Pancreas (tissue), 10 donors: ENCODE measurements at regions not wholly inside any gene's neighbourhood (a gene's known extent, or its start where the extent isn't known, plus 50 kb on each side); places are given as distances from the start of the nearest gene placed in this dataset.

ENCODE experiments used
- ATAC-seq, 4 donors: fragments of 200-7000 bp; cut with Tn5 transposase; one replicate each; pipeline versions ENCODE4 v1.8.0 to v1.9.1; 2020; ENCODE audit warnings: mild to moderate bottlenecking in 4 of 4, moderate library complexity in 4 of 4
- DNase-seq, 6 donors: peaks; one replicate each; pipeline ENCODE4 v3.0.0-alpha.2; 2020
- FAIRE-seq: peaks from 2 replicates; lab custom pipeline; 2012; peaks lifted over from hg19 to GRCh38; lab: Jason Lieb, UNC
- H3K27ac ChIP-seq, 4 donors: fragments of 200-600 bp; sonication (generic); 1 replicate in 3 of 4; 2 replicates in 1 of 4; pipeline versions ENCODE4 v1.5.0 to v1.8.0; 2020
- H3K27me3 ChIP-seq, 4 donors: fragments of 200-600 bp; one replicate each; pipeline ENCODE4 v1.8.0; 2021
- H3K36me3 ChIP-seq, 3 donors: fragments of 200-600 bp; sonication (generic) in 1 of 3; one replicate each; pipeline versions ENCODE4 v1.5.0 to v1.8.0; 2020 to 2021
- H3K4me1 ChIP-seq, 3 donors: fragments of 200-600 bp; one replicate each; pipeline ENCODE4 v1.8.0; 2021
- H3K4me3 ChIP-seq, 4 donors: fragments of 200-600 bp; sonication (generic) in 2 of 4; one replicate each; pipeline versions ENCODE4 v1.5.0 to v1.8.0; 2020 to 2021
- H3K9me3 ChIP-seq, 4 donors: fragments of 200-600 bp; one replicate each; pipeline ENCODE4 v1.8.0; 2021
- WGBS, 2 donors: extraction: QIAGEN DNeasy Blood & Tissue Kit; methylation state at CpG; one replicate each; pipeline ENCODE4 v1.1.7; 2013; 5-methylcytosine and 5-hydroxymethylcytosine counted together
- intact Hi-C, 3 donors: fragments of 100-400 bp; cut with DNase I; formaldehyde crosslinking; loops; one replicate each; pipeline versions ENCODE4 v1.11.1 to v1.14.2; 2022
- TF ChIP-seq, protein P1 (sequence below), 4 donors: fragments of 200-600 bp; sonication (generic) in 3 of 4; IDR thresholded peaks; one replicate each; pipeline versions ENCODE4 v1.5.0 to v1.8.0; 2021; ENCODE audit warnings: antibody characterized with exemption in 4 of 4
- donor health status: healthy with polysubstance abuse.
- donor health status: DM: no; HTN: no; CAD: no; lungs with moderate emphysema.
- donor health status: DM: no; HTN: no; CAD: no.
- donor health status: control.
- donor health status: control.
- donor health status: Bipolar disorder and iron deficiency.
- donor health status: DM: yes; HTN: yes; CAD: no.
- donor health status: DM: no; HTN: no; CAD: no.
- donor health status: DM: no; HTN: no; CAD: no.
- donor health status: DM: yes; HTN: yes; CAD: no.

DNA sequence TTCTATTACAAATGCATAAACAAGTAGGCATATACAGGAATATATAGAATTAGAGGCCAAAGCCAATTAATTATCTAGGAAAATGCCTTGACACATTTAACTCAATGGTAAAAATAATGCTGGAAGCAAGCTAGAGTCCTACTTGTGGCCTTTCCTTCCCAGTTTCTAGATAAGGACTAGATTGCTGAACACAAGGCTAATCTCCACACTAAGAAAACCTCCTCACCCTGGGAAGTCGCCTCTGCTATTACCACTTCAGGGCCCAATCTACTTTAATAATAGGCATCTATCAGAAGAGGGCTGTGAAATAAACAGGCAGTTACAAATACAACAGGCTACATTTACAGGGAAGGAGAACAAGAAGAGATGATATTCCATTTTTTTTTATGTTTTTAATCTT lies 80.5 kb upstream of the PRICKLE2 start:
- ATAC-seq (no peak), FAIRE-seq (no peak), DNase-seq (no peak)
- TF ChIP-seq, protein P1, sequence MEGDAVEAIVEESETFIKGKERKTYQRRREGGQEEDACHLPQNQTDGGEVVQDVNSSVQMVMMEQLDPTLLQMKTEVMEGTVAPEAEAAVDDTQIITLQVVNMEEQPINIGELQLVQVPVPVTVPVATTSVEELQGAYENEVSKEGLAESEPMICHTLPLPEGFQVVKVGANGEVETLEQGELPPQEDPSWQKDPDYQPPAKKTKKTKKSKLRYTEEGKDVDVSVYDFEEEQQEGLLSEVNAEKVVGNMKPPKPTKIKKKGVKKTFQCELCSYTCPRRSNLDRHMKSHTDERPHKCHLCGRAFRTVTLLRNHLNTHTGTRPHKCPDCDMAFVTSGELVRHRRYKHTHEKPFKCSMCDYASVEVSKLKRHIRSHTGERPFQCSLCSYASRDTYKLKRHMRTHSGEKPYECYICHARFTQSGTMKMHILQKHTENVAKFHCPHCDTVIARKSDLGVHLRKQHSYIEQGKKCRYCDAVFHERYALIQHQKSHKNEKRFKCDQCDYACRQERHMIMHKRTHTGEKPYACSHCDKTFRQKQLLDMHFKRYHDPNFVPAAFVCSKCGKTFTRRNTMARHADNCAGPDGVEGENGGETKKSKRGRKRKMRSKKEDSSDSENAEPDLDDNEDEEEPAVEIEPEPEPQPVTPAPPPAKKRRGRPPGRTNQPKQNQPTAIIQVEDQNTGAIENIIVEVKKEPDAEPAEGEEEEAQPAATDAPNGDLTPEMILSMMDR (IDR thresholded peaks at IDR 0.05), result no peak
- Histone ChIP-seq H3K36me3 (no peaks in the 10 kb centered on the region), H3K4me3 (no peak overlapping the region), H3K4me1 (peaks cover 0 to 13% (median 0%) of the 10 kb centered on the region in 3 donors), H3K9me3 (no peaks in the 10 kb centered on the region), H3K27ac (no peak overlapping the region), H3K27me3 (no peaks in the 10 kb centered on the region)
- 87 to 94% methylated on average over 1 of the region's 1 CpG for WGBS, 2 donors
- intact Hi-C loops, result no loop called here

DNA sequence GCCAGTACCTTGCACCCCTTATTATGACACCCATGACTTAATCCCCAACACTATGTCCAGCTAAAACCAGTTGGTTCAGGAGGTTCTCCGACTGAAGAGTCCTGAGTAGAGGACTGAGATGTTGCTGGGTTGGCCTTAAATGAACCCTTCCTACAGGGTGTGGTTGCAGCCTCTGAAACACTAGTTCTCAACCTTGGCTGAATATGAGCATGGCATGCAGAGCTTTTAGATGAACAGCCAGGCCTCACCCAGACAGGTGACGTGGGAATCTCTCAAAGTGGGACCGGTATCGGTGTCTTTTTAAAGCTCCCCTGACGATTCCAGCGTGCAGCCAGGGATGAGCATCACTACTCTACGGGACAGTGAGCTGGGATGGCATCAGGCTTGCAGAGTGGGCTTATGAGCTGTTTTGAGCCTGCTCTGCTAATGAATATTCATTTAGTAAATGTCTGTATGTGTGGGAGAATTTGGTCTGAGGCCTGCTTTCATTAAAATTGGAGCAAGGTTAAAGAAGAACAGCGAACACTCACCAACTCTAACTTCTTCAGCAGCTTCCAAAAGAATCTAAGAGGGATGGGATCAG lies 79.7 kb upstream of the PRICKLE2 start:
- intact Hi-C loops, result no loop called here
- WGBS, 2 donors, result 95 to 96% methylated on average over 8 of the region's 8 CpGs
- H3K27me3 ChIP-seq, result no peaks in the 10 kb centered on the region
- H3K27ac ChIP-seq, result no peak overlapping the region
- no peak for FAIRE-seq
- ATAC-seq, result no peak
- TF ChIP-seq, protein P1 (IDR thresholded peaks at IDR 0.05), result no peak
- H3K4me1 ChIP-seq, result peaks cover 0 to 13% (median 0%) of the 10 kb centered on the region in 3 donors
- H3K4me3 ChIP-seq, result no peak overlapping the region
- no peaks in the 10 kb centered on the region for H3K36me3 ChIP-seq
- no peaks in the 10 kb centered on the region for H3K9me3 ChIP-seq
- no peak for DNase-seq

DNA sequence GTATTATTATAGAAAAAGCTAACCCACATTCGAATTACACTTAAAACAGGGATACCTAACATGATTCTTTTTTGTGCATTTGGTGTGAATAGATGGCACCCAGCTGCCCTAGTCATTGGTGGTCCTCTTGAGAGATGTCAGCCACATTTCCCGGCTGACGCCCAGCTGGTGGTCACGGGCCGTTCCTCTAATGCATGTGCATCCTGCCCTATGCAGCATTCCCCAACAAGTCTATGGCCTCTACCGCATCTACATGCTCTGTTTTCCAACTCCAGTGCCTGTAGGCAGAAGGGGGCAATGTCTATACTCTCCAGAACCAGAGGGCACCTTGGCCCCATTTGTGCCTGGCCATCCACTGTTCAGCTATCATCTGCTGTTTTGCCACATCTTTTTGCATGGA lies 78.6 kb upstream of the PRICKLE2 start:
- no peak for FAIRE-seq
- no peak for DNase-seq

DNA sequence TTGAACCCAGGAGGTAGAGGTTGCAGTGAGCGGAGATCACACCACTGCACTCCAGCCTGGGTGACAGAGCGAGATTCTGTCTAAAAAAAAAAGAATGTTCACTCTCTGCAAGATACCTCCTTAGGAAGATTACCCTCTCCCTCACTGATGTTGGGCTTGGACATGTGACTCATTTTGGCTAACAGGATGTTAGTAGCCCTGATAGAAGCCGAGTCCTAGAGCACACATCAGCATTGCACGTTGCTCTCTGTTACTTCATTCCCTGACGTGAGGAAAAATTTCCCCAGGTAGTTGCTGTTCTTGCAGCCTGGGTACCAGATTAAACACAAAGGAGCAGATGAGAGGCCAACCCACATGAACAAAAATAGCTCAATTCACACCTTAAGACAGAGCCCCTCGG lies 78.1 kb upstream of the PRICKLE2 start:
- no peak for DNase-seq
- no peaks in the 10 kb centered on the region for H3K27me3 ChIP-seq
- TF ChIP-seq, protein P1 (IDR thresholded peaks at IDR 0.05), result no peak
- intact Hi-C loops, result no loop called here
- H3K4me1 ChIP-seq, result peaks cover 0 to 13% (median 0%) of the 10 kb centered on the region in 3 donors
- H3K36me3 ChIP-seq, result no peaks in the 10 kb centered on the region
- H3K4me3 ChIP-seq, result no peak overlapping the region
- FAIRE-seq, result no peak
- ATAC-seq, result no peak
- WGBS, 2 donors, result 93 to 98% methylated on average over 6 of the region's 6 CpGs
- no peak overlapping the region for H3K27ac ChIP-seq
- no peaks in the 10 kb centered on the region for H3K9me3 ChIP-seq

More for the DNA sequence above, 78.6 kb upstream of the PRICKLE2 start:
- H3K27ac ChIP-seq, result no peak overlapping the region
- H3K4me1 ChIP-seq, result peaks cover 0 to 13% (median 0%) of the 10 kb centered on the region in 3 donors
- 90 to 96% methylated on average over 6 of the region's 6 CpGs for WGBS, 2 donors
- ATAC-seq, result no peak
- TF ChIP-seq, protein P1 (IDR thresholded peaks at IDR 0.05), result no peak
- no peaks in the 10 kb centered on the region for H3K27me3 ChIP-seq
- H3K9me3 ChIP-seq, result no peaks in the 10 kb centered on the region
- H3K4me3 ChIP-seq, result no peak overlapping the region
- no peaks in the 10 kb centered on the region for H3K36me3 ChIP-seq
- intact Hi-C loops, result no loop called here

DNA sequence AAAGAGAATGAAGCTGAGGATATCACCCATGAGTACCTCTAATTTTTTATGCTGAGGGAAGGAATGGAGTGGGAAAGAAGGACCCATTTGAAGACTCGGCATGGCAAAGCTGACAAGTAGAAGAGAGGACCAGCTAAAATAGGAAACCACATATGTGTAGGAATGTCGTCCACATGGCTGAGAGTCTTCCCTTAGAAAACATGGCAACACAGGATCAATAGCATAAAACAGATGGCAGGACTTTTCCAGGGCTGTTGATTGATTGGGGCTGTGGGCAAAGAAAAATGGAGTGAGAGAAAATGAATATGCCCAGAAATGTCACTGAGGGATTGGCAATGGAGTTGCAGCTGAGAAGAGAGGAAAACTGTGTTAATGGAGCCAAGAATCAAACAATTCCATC lies 76.2 kb upstream of the PRICKLE2 start:
- Histone ChIP-seq H3K27ac (no peak overlapping the region), H3K4me1 (peaks cover 0 to 5% (median 0%) of the 10 kb centered on the region in 3 donors), H3K4me3 (no peak overlapping the region), H3K36me3 (no peaks in the 10 kb centered on the region), H3K27me3 (no peaks in the 10 kb centered on the region), H3K9me3 (no peaks in the 10 kb centered on the region)
- 93 to 94% methylated on average over 2 of the region's 2 CpGs for WGBS, 2 donors
- intact Hi-C loops, result no loop called here
- ATAC-seq (no peak), FAIRE-seq (no peak), DNase-seq (no peak)
- TF ChIP-seq, protein P1 (IDR thresholded peaks at IDR 0.05), result no peak
